SJSA1 (cell line): ENCODE measurements at regions not wholly inside any gene's neighbourhood (a gene's known extent, or its start where the extent isn't known, plus 50 kb on each side); places are given as distances from the start of the nearest gene placed in this dataset.
"Not testable (repeated sequence)": the region's sequence is repeated elsewhere in the genome, so short reads cannot be mapped to it uniquely, and the experiment has no call there.

Source experiments
- DNase-seq, 2 experiments: peaks; one replicate each; pipeline ENCODE4 v3.0.0-alpha.2; 2015 to 2020; ENCODE audit warnings: low spot score in 2 of 2, low read depth in 1 of 2
- H3K27ac ChIP-seq: fragments of 250-450 bp; sonication (Bioruptor Pico); 2 replicates; pipeline ENCODE4 v1.5.1; 2020; ENCODE audit warnings: mild to moderate bottlenecking, moderate library complexity
- H3K27me3 ChIP-seq: fragments of 250-450 bp; sonication (Bioruptor Pico); replicated peaks from 2 replicates; pipeline ENCODE4 v1.5.1; 2020; ENCODE audit warnings: mild to moderate bottlenecking, moderate library complexity
- H3K36me3 ChIP-seq: fragments of 250-450 bp; sonication (Bioruptor Pico); 2 replicates; pipeline ENCODE4 v1.5.1; 2020; ENCODE audit warnings: mild to moderate bottlenecking
- H3K4me1 ChIP-seq: fragments of 250-450 bp; sonication (Bioruptor Pico); replicated peaks from 2 replicates; pipeline ENCODE4 v1.6.1; 2021; ENCODE audit warnings: mild to moderate bottlenecking
- H3K4me3 ChIP-seq: fragments of 250-450 bp; sonication (Bioruptor Pico); 2 replicates; pipeline ENCODE4 v1.5.1; 2020; ENCODE audit warnings: mild to moderate bottlenecking
- H3K9me3 ChIP-seq: fragments of 250-450 bp; sonication (Bioruptor Pico); replicated peaks from 2 replicates; pipeline ENCODE4 v1.5.1; 2020; ENCODE audit warnings: mild to moderate bottlenecking

- Histone ChIP-seq H3K36me3 (no peaks in the 10 kb centered on the region), H3K4me3 (no peak overlapping the region), H3K9me3 (no peaks in the 10 kb centered on the region; the same call in 1 of the 2 replicates), H3K27ac (no peak overlapping the region), H3K4me1 (no peaks in the 10 kb centered on the region), H3K27me3 (no peaks in the 10 kb centered on the region)
- DNase-seq: no peak
Measured at GRCh38 chr7:69359003-69359700, 239.1 kb upstream of the AUTS2 start.

GRCh38 chr7:69360913-69361312, 237.4 kb upstream of the AUTS2 start:
- no peak overlapping the region for H3K27ac ChIP-seq
- no peaks in the 10 kb centered on the region for H3K36me3 ChIP-seq
- peaks cover 2% of the 10 kb centered on the region for H3K9me3 ChIP-seq
- H3K27me3 ChIP-seq: no peaks in the 10 kb centered on the region
- no peak overlapping the region for H3K4me3 ChIP-seq
- H3K4me1 ChIP-seq: no peaks in the 10 kb centered on the region
- DNase-seq: no peak

- no peak for DNase-seq
- Histone ChIP-seq H3K4me1 (no peaks in the 10 kb centered on the region), H3K9me3 (peaks cover 5% of the 10 kb centered on the region), H3K27me3 (no peaks in the 10 kb centered on the region), H3K4me3 (no peak overlapping the region), H3K27ac (no peak overlapping the region), H3K36me3 (no peaks in the 10 kb centered on the region)
Measured at GRCh38 chr7:69363136-69363535, 235.1 kb upstream of the AUTS2 start.

GRCh38 chr7:69364813-69365643, 233.2 kb upstream of the AUTS2 start:
- H3K36me3 ChIP-seq: no peaks in the 10 kb centered on the region
- H3K4me1 ChIP-seq: no peaks in the 10 kb centered on the region
- no peak overlapping the region for H3K27ac ChIP-seq
- no peak for DNase-seq
- no peaks in the 10 kb centered on the region for H3K27me3 ChIP-seq
- H3K9me3 ChIP-seq: peaks cover 5% of the 10 kb centered on the region
- H3K4me3 ChIP-seq: no peak overlapping the region

GRCh38 chr7:69365651-69366192, 232.6 kb upstream of the AUTS2 start:
- no peaks in the 10 kb centered on the region for H3K36me3 ChIP-seq
- peaks cover 5% of the 10 kb centered on the region for H3K9me3 ChIP-seq
- DNase-seq: no peak
- H3K27ac ChIP-seq: no peak overlapping the region
- H3K4me3 ChIP-seq: no peak overlapping the region
- no peaks in the 10 kb centered on the region for H3K4me1 ChIP-seq
- no peaks in the 10 kb centered on the region for H3K27me3 ChIP-seq

GRCh38 chr7:69367780-69368179, 230.5 kb upstream of the AUTS2 start:
- H3K27ac ChIP-seq: no peak overlapping the region
- H3K4me1 ChIP-seq: no peaks in the 10 kb centered on the region
- no peak for DNase-seq
- no peaks in the 10 kb centered on the region for H3K36me3 ChIP-seq
- H3K4me3 ChIP-seq: no peak overlapping the region
- H3K27me3 ChIP-seq: no peaks in the 10 kb centered on the region
- peaks cover 5% of the 10 kb centered on the region for H3K9me3 ChIP-seq

GRCh38 chr7:69373171-69374043, 224.9 kb upstream of the AUTS2 start:
- Histone ChIP-seq H3K36me3 (no peaks in the 10 kb centered on the region), H3K4me1 (no peaks in the 10 kb centered on the region), H3K27ac (no peak overlapping the region), H3K27me3 (no peaks in the 10 kb centered on the region), H3K4me3 (no peak overlapping the region), H3K9me3 (no peaks in the 10 kb centered on the region)
- DNase-seq: no peak

- no peak for DNase-seq
- no peaks in the 10 kb centered on the region for H3K4me1 ChIP-seq
- H3K9me3 ChIP-seq: no peaks in the 10 kb centered on the region
- no peak overlapping the region for H3K27ac ChIP-seq
- no peaks in the 10 kb centered on the region for H3K36me3 ChIP-seq
- H3K4me3 ChIP-seq: no peak overlapping the region
- H3K27me3 ChIP-seq: no peaks in the 10 kb centered on the region
Measured at GRCh38 chr7:69374044-69374425, 224.2 kb upstream of the AUTS2 start.

GRCh38 chr7:69377191-69377590, 221.1 kb upstream of the AUTS2 start:
- DNase-seq: no peak
- no peaks in the 10 kb centered on the region for H3K36me3 ChIP-seq
- H3K9me3 ChIP-seq: no peaks in the 10 kb centered on the region
- H3K4me3 ChIP-seq: no peak overlapping the region
- H3K4me1 ChIP-seq: no peaks in the 10 kb centered on the region
- H3K27ac ChIP-seq: no peak overlapping the region
- H3K27me3 ChIP-seq: no peaks in the 10 kb centered on the region

GRCh38 chr7:69388452-69389137, 209.7 kb upstream of the AUTS2 start:
- Histone ChIP-seq H3K9me3 (0 out of 2 replicates have a peak, but pooled peaks cover 5% of the 10 kb centered on the region), H3K27me3 (no peaks in the 10 kb centered on the region), H3K4me3 (no peak overlapping the region), H3K4me1 (no peaks in the 10 kb centered on the region), H3K36me3 (no peaks in the 10 kb centered on the region), H3K27ac (no peak overlapping the region)
- DNase-seq: no peak

GRCh38 chr7:69389216-69389615, 209.1 kb upstream of the AUTS2 start:
- H3K27me3 ChIP-seq: no peaks in the 10 kb centered on the region
- no peak for DNase-seq
- no peak overlapping the region for H3K4me3 ChIP-seq
- no peaks in the 10 kb centered on the region for H3K4me1 ChIP-seq
- no peak overlapping the region for H3K27ac ChIP-seq
- no peaks in the 10 kb centered on the region for H3K36me3 ChIP-seq
- 0 out of 2 replicates have a peak, but pooled peaks cover 3% of the 10 kb centered on the region for H3K9me3 ChIP-seq

GRCh38 chr7:69393912-69394311, 204.4 kb upstream of the AUTS2 start:
- H3K9me3 ChIP-seq, H3K27ac ChIP-seq, H3K4me3 ChIP-seq, H3K4me1 ChIP-seq, DNase-seq, H3K27me3 ChIP-seq, H3K36me3 ChIP-seq: not testable (repeated sequence)

- peak in 1 of 2 experiments; percentile 2 for DNase-seq
- no peaks in the 10 kb centered on the region for H3K36me3 ChIP-seq
- H3K27ac ChIP-seq: no peak overlapping the region
- no peaks in the 10 kb centered on the region for H3K9me3 ChIP-seq
- H3K4me1 ChIP-seq: no peaks in the 10 kb centered on the region
- H3K27me3 ChIP-seq: no peaks in the 10 kb centered on the region
- no peak overlapping the region for H3K4me3 ChIP-seq
Measured at GRCh38 chr7:69395061-69395714, 203.1 kb upstream of the AUTS2 start.
